HG03135 (cell line): ENCODE measurements at regions not wholly inside any gene's neighbourhood (a gene's known extent, or its start where the extent isn't known, plus 50 kb on each side); places are given as distances from the start of the nearest gene placed in this dataset.

Experiments
- ATAC-seq: cut with Tn5 transposase; IDR thresholded peaks from one replicate; pipeline ENCODE4 v1.9.1; 2021; ENCODE audit warnings: mild to moderate bottlenecking, moderate library complexity; ENCODE audit not compliant: unreplicated experiment

DNA sequence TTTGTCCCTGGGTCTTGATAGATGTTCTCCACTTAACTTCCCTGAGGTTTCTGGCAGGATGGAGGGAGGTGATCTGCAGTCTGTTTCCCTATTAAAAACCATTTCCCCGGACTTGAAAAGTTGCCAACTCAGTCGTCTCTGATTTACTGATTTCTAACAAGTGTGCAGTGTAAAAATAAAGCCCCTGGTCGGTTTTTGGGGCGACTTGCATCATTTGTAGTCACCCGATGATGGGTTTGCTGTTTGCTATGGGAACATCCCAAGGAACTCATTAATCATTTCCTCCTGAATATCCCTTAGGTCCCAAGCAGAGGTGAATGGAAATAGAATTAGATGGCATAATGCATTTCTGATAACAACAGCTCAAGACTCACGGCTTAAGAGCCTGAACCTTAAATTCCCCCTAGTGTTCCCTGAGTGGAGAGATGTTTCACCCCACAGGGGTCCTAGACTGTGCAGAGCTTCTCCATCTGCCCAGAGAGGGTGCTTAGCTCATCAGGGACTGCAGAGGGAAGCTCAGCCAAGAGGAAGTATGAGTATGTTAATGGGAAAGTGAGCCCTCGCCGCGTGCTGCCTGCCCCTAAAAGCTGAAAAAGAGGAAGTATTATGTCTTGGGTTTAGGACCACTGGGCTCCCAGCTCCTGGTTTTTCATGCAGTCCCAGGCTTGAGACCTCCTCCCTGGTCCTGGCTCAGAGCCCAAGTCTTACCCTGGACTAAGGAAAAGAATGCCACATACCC is 115.1 kb upstream of the DAP start:
- ATAC-seq: no peak

DNA sequence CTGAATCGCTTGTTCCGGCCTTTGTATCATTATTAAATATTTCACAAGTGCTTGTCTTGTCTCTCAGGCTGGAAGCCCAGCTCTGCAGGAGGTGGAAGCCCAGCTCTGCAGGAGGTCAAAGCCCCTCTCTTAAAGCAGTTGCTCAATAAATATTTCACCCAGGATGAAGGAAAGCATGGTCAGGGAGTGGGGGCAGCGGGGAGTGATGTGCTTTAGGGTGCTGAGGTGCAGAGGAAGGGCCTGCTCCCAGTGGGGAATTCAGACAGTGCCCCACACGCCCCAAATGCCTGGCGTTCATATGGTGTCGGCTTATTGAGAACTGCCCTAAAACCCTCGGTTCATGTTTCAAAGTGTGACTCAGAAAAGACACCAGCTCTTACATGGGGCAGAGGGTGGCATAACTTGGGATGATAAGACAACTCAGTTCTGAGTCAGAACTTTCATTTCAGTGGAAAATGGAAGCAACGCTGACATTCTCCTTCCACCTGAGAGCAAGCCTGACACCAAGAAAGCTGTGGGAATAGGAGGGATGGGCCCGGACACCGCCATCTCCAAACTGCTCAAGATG is 114.3 kb upstream of the DAP start:
- ATAC-seq: no peak

DNA sequence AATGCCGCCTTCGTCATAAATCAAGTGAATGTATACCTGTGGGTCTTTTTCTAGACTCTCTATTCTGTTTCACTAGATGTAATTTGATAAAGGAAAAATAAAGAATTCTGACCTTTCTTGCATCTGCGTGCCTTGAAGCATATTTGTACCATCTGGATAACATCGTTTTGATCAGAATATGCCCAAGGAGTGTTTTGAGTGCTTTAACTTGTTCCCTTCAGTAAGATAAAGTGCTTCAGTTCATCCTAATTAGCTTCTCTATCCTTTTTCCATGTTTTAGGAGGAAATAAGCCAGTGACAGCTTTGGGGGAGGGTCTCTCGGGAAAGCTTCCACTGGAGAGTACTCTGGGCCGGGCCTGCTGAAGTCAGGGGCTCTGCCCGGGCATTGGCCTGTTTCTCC is 113.5 kb upstream of the DAP start:
- no peak for ATAC-seq

GRCh38 chr5:10870791-10871190 is 109.8 kb upstream of the DAP start:
- ATAC-seq: no peak

GRCh38 chr5:10868956-10869355 is 107.9 kb upstream of the DAP start:
- ATAC-seq: no peak

- no peak for ATAC-seq
These were observed 106.6 kb upstream of the DAP start for GRCh38 chr5:10867389-10868303.

- ATAC-seq: no peak
These were observed 105.9 kb upstream of the DAP start for GRCh38 chr5:10866913-10867312.

GRCh38 chr5:10863763-10864383 is 102.8 kb upstream of the DAP start:
- ATAC-seq: peak; percentile 88

- ATAC-seq: no peak
These were observed 101.1 kb upstream of the DAP start for GRCh38 chr5:10862085-10862484.

GRCh38 chr5:10861423-10861790 is 100.4 kb upstream of the DAP start:
- no peak for ATAC-seq

- ATAC-seq: no peak
These were observed 99.8 kb upstream of the DAP start for GRCh38 chr5:10860645-10861422.

DNA sequence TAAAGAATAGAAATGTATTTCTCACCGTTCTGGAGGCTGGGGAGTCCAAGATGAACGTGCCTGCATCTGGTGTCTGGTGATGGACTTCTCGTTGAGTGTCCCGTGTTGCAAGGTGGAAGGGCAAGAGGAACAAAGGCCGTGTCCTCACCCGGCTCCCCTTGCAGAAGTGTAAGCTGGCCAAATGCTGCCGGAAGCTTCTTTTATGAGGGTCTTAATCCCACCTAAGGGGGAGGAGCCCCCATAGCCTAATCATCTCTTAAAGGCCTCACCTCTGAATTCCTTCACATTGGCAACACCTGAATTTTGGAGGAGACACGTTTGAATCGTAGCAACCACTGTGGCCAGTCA is 99.1 kb upstream of the DAP start:
- no peak for ATAC-seq

- no peak for ATAC-seq
These were observed 98.6 kb upstream of the DAP start for GRCh38 chr5:10859393-10860195.

- ATAC-seq: no peak
These were observed 97.9 kb upstream of the DAP start for GRCh38 chr5:10858945-10859344.

GRCh38 chr5:10858307-10858706 is 97.3 kb upstream of the DAP start:
- no peak for ATAC-seq

GRCh38 chr5:10857338-10857733 is 96.3 kb upstream of the DAP start:
- ATAC-seq: no peak

DNA sequence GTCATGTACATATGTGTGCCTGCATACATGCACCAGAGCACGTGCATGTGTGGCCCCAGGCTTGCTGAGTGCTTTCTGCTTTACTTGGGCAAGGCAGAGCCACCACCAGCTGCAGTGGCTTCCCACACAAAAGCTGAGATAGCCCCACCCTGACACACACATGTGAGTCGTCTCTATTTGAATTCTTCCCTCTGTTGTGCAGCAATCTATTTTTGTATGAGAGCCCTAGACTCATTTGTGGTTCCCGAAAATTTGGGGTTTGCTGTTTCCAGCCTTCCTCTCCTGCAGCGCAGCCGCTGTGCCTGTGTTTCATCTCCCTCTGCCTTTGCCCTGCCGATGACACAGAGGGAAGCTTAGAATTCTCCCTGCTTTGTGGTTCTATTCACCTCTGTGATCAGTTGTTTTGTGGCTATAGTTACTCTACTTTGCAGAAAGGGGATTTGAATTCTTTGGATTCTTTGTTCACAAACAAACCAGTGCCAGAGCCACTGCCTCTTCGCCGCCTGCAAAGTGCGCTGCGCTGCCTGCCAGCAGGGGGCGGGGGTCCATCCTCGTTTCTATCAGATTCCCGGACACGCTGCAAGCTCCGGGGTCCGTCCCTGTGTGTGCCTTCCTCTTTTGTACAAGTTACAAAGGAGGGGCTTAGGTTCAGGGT is 95.8 kb upstream of the DAP start:
- ATAC-seq: no peak

DNA sequence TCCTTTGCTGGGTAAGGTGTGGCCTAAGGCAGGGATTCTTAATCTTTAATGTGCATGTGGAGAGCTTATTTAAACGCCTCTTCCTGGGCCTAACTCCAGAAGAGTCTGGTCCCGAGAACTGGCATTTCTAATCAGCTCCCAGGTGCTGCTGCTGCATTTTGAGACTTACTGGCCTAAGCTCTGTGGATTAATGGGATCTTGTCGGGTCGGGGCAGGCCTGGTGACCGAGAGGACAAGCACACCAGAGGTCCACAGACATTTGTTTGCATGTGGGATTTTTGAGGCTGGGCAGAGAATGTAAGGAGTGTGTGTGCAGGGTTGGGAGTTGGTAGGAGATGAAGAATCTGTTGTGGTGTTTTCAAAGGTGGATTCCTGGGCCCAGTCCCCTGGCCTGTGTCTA is 95.0 kb upstream of the DAP start:
- ATAC-seq: no peak

DNA sequence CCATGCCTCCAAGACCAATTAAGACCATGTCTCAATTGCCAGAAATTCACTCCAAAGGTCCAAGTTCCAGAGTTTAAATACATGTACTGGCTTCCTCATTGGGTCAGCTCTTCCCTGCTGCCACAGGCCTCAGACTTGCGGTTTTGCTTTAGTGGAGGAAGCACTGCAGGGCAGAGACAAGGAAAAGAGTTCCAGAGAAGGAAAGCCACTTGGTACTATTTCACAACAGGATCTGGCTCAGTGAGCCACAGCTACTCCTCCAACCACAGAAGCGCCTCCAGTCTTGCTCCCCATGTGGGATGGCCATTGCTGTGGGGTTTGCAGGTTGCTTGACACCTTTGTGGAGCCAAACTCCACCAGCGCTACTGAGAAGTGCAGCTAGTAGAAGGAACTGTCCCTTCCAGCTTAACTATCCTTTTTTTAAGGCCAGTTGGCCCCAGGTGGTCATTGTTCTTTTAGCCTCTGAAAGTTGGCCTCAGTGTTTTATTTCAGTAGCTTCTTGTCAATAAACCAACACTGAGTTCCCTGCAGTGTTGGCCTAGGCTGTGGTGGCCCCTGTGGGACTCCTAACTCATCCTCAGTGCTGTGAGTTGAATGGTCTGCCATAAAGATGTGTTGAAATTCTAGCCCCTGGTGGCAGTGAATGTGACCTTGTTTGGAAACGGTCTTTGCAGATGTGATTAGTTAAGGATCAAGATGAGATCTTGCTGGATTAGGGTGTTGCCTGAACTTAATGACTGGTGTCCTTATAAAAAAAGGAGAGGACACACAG is 93.7 kb upstream of the DAP start:
- ATAC-seq: no peak
